ENCODE measurements at regions not wholly inside any gene's neighbourhood (a gene's known extent, or its start where the extent isn't known, plus 50 kb on each side); places are given as distances from the start of the nearest gene placed in this dataset.
A peak's percentile ranks its signal among the peaks of the same experiment; 100 is the strongest.

DNA sequence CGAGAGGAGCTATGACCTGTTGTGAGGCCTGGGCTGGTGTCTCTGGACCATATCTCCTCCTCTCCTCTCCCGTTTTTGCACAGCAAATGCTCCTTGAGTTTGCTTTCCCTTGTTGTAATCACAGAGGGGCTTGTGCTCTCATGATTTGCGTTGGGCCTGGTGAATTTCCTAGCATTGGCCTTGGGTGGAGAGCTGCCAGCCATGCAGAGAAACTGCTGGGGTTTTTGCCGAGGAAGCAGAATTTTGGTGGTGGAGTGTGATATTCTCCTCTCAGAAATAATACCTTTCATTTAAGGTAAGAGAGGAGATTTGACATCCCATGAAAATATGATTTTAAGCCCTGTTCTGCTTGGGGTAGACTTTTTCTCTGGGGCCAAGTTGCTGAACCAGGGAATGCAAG, 175.7 kb upstream of the CADM1 start:
- Mint-ChIP-seq H3K4me3 (no peak overlapping the region), H3K27ac (no peak overlapping the region), H3K9me3 (no peaks in the 10 kb centered on the region), H3K27me3 (ENCODE audit: low read depth, poor library complexity) (peaks cover 7% of the 10 kb centered on the region), H3K4me1 (peaks cover 52% of the 10 kb centered on the region), H3K36me3 (ENCODE audit: low read depth) (no peaks in the 10 kb centered on the region)
- no peak for DNase-seq
- TF ChIP-seq, protein P1, sequence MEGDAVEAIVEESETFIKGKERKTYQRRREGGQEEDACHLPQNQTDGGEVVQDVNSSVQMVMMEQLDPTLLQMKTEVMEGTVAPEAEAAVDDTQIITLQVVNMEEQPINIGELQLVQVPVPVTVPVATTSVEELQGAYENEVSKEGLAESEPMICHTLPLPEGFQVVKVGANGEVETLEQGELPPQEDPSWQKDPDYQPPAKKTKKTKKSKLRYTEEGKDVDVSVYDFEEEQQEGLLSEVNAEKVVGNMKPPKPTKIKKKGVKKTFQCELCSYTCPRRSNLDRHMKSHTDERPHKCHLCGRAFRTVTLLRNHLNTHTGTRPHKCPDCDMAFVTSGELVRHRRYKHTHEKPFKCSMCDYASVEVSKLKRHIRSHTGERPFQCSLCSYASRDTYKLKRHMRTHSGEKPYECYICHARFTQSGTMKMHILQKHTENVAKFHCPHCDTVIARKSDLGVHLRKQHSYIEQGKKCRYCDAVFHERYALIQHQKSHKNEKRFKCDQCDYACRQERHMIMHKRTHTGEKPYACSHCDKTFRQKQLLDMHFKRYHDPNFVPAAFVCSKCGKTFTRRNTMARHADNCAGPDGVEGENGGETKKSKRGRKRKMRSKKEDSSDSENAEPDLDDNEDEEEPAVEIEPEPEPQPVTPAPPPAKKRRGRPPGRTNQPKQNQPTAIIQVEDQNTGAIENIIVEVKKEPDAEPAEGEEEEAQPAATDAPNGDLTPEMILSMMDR (IDR thresholded peaks at IDR 0.05): no peak

DNA sequence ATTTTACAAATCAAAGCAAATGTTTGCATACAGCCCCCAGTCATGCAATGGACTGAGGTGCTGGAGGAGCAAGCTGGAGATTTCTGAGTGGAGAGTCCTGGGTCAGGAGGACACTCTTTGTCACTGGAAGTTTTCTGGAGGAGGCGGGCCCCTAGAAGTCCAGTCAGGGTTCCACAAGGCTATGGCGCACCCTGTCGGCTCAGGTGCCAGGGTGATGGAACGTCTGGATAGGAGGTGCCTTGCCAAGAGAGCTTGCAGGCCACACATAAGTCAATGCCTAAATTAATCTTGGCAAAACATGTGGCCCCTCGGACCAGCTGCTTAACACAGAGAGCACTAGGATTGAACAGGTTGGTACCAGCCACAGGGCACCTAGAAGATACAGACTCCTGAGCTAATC, 174.7 kb upstream of the CADM1 start:
- peaks cover 7% of the 10 kb centered on the region for H3K27me3 Mint-ChIP-seq (ENCODE audit: low read depth, poor library complexity)
- TF ChIP-seq, protein P1 (IDR thresholded peaks at IDR 0.05): no peak
- no peaks in the 10 kb centered on the region for H3K36me3 Mint-ChIP-seq (ENCODE audit: low read depth)
- H3K9me3 Mint-ChIP-seq: no peaks in the 10 kb centered on the region
- peak; percentile 38 for DNase-seq
- no peak overlapping the region for H3K4me3 Mint-ChIP-seq
- H3K4me1 Mint-ChIP-seq: peaks cover 62% of the 10 kb centered on the region
- H3K27ac Mint-ChIP-seq: no peak overlapping the region

DNA sequence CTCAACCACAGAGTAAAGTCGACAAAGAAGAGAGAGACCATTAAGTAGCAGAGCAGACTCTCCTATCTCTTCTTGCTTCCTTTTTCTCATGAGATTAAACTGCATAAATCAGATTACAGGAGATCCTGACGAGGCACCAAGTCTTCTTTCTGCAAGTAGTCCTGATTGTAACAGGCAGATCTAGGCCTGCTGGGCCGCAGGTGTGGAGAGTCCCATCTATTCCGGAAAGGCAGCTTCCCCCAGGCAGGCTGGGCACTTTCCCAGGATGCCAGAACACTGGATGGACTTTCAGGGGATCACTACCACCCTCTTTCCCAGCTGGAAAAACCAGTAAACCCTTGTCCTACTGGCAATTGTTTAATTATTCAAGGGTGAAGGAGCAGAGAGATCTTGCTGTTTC, 173.0 kb upstream of the CADM1 start:
- Mint-ChIP-seq H3K27ac (no peak overlapping the region), H3K4me3 (no peak overlapping the region), H3K36me3 (ENCODE audit: low read depth) (no peaks in the 10 kb centered on the region), H3K27me3 (ENCODE audit: low read depth, poor library complexity) (peaks cover 4% of the 10 kb centered on the region), H3K9me3 (no peaks in the 10 kb centered on the region), H3K4me1 (peaks cover 73% of the 10 kb centered on the region)
- TF ChIP-seq, protein P1 (IDR thresholded peaks at IDR 0.05): no peak
- DNase-seq: no peak

DNA sequence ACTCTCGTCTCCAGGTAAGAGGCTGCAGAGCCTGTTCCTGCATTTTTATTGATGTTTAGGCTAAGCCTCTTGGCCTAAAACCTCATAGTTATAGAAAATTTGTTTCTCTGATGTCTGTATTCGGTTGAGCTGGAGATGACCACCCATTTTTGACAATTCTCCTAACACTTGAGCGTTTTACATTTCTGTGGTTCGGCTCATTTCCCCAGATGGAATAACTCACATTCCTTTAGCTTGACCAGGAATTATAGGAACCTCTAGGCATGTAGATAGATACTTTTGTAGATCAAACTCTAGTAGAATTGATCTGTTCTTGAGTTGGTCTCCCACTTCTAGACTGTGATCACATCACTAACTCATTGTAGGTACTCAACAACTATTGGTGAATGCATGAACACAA, 172.6 kb upstream of the CADM1 start:
- no peak for DNase-seq
- Mint-ChIP-seq H3K27ac (no peak overlapping the region), H3K4me1 (peaks cover 76% of the 10 kb centered on the region), H3K27me3 (ENCODE audit: low read depth, poor library complexity) (peaks cover 4% of the 10 kb centered on the region), H3K36me3 (ENCODE audit: low read depth) (no peaks in the 10 kb centered on the region), H3K9me3 (no peaks in the 10 kb centered on the region), H3K4me3 (no peak overlapping the region)
- TF ChIP-seq, protein P1 (IDR thresholded peaks at IDR 0.05): no peak

DNA sequence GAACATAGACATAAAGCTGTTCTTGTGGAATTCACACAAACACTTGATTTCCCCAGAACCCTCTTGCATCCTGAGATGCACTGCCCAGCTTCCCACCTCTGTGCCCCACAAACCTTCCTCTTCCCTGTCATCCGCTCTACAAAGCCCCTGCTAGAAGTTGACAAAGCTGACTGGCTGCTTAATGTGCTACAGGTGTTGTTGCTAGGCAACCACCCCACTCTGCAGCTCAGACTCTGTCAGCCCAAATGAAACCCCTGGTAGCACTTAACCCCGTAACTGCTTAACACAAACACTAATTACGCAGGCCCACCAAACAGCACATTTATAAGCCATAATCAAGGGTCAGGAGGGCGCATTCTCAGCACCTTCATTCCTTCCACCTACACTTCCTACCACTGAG, 172.0 kb upstream of the CADM1 start:
- TF ChIP-seq, protein P1 (IDR thresholded peaks at IDR 0.05): no peak
- Mint-ChIP-seq H3K27ac (no peak overlapping the region), H3K27me3 (ENCODE audit: low read depth, poor library complexity) (peaks cover 4% of the 10 kb centered on the region), H3K36me3 (ENCODE audit: low read depth) (no peaks in the 10 kb centered on the region), H3K4me3 (no peak overlapping the region), H3K4me1 (peaks cover 79% of the 10 kb centered on the region), H3K9me3 (no peaks in the 10 kb centered on the region)
- DNase-seq: no peak

DNA sequence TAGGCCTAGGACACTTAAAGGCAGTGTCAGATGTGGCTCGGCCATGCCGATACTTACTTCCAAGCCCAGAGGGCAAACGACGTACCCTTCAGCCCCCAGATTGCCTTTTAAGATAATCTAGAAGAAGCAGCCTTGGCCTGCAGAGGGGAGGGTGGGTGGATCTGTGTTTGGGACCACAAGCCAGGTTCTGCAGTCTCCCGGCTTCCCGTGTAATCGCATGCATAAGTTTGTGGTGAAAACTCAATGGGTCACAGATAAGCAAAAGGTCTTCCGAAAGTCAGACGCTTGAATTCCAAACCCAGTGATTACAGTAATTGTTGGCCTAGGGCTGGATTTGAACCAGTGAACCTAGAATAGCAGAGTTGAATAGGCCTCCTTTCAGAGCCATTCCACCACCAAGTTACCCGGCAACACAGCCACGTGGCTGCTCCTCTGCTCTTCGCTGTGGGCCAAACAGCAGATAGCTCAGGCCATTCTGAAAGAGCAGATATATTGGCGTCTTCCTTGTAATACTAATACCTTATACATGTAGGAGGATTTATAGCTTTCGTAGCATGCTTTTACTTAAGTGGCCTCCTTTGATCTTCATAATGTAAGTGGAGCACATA, 170.8 kb upstream of the CADM1 start:
- H3K4me3 Mint-ChIP-seq: no peak overlapping the region
- H3K4me1 Mint-ChIP-seq: peaks cover 88% of the 10 kb centered on the region
- H3K9me3 Mint-ChIP-seq: no peaks in the 10 kb centered on the region
- no peak overlapping the region for H3K27ac Mint-ChIP-seq
- DNase-seq: no peak
- H3K27me3 Mint-ChIP-seq (ENCODE audit: low read depth, poor library complexity): peaks cover 4% of the 10 kb centered on the region
- no peaks in the 10 kb centered on the region for H3K36me3 Mint-ChIP-seq (ENCODE audit: low read depth)
- TF ChIP-seq, protein P1 (IDR thresholded peaks at IDR 0.05): no peak

Data from nephron progenitor cell (in vitro differentiated cells).